NCI-H2029 treated with DMSO at 0.1 percent for 48 hours (cell line): ENCODE measurements at regions not wholly inside any gene's neighbourhood (a gene's known extent, or its start where the extent isn't known, plus 50 kb on each side); places are given as distances from the start of the nearest gene placed in this dataset.
A peak's percentile ranks its signal among the peaks of the same experiment; 100 is the strongest.
"Not testable (repeated sequence)": the region's sequence is repeated elsewhere in the genome, so short reads cannot be mapped to it uniquely, and the experiment has no call there.

Experiments
- DNase-seq: peaks from one replicate; lab custom pipeline; 2025; lab: John Stamatoyannopoulos, UW

DNA sequence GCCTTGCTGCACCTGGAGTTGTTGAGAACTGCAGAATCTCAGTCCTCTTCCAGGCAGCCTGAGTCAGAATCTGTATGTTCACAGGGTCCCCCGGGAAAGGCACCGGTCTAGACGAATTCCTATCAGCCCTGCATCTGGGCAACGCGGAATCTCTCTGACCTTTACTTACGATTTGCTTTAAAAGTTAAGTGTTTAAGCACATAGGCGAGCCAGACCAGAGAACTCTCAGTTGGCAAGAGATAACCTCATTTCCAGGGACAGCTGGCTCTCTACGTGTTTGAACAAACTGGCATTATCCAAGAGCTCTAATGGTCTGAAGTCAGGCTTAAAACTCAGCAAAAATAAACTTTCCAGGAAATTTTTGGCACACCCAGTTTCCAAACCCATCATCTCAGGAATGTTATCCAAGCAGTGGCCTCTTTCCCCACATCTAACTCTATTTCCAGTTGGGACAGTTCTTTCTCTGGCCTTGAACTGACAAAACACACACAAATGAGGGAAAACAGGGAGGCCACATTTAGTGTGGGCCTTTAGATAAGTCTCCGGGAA is 53.4 kb downstream of the HES1 start:
- DNase-seq, result peak; percentile 19

DNA sequence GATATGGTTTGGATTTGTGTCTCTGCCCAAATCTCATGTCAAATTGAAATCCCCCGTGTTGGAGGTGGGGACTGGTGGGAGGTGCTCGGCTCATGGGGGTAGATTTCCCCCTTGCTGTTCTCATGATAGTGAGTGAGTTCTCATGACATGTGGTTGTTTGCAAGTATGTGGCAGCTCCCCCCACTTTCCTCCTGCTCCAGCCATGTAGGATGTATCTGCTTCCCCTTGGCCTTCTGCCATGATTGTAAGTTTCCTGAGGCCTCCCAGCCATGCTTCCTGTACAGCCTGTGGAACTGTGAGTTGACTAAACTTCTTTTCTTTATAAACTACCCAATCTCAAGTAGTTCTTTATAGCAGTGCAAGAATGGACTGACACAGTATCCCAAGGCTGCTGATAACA is 55.9 kb downstream of the HES1 start:
- DNase-seq, result not testable (repeated sequence)

DNA sequence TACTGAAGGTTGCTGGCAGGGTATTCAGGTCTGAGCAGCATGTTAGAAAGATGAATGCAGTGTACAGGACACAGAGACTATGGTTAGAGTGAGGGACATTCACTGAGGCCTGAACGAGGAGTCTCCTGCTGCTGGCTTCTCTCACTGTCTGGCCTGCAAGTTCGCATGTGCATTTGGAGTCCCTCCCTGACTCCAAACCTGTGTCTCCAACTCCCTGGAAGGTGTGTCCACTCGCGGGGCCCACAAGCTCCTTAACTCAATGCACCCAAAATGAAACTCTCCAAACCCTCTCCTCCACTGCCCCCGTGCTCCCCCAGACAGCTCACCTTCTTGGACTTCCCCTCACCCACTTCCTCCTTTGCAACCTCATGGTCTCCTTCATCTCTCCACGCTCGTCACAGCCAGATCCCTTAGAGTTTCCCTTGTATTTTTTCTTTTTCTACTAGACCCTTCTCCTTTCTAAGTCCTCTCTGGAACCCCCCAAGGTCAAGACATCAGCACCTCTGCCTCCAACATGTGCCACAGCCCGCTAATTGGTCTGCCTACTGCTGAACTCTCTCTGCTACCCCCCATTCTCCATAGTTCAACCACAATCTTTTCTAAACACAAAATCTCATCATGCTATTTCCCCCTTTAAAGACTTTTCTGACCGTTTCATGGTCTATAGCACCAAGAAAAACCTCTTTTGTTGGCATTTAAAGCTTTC is 58.3 kb downstream of the HES1 start:
- DNase-seq, result no peak

DNA sequence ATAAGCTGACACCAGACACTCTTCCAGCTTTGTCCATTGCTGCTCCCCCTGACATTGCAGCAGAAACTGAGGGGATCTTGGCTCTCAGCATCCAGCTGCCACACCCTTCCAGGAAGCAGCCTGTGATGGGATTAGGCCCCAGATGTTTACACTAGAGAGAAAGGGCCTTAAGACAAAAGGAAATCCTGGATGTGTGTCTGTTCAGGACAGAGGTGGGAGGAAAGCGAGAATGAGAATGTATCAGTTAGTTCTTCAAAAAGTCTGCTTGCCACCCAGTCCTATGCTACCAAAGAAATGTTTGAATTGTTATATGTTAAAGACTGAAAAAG is 58.8 kb downstream of the HES1 start:
- no peak for DNase-seq

- DNase-seq, result no peak
Observed at GRCh38 chr3:194195611-194196010, 59.7 kb downstream of the HES1 start.

DNA sequence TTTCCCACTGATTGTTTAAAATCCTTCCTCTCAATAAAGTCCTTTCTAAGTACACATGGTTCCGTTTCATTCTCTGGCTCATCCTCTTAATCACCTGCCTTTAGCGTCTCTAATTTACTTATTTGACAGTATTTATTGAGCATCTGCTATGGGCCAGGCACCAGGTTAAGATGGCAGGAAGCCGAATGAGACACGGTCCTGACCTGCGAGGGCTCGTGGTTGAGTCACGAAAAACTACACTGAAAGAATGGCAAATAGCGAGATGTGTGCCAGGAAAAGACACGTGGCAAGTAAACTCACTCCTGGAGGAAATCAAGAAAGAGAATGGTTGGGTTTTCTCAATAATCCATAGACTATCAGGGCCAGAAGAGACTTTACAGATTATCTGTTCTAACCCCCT is 60.9 kb downstream of the HES1 start:
- no peak for DNase-seq

DNA sequence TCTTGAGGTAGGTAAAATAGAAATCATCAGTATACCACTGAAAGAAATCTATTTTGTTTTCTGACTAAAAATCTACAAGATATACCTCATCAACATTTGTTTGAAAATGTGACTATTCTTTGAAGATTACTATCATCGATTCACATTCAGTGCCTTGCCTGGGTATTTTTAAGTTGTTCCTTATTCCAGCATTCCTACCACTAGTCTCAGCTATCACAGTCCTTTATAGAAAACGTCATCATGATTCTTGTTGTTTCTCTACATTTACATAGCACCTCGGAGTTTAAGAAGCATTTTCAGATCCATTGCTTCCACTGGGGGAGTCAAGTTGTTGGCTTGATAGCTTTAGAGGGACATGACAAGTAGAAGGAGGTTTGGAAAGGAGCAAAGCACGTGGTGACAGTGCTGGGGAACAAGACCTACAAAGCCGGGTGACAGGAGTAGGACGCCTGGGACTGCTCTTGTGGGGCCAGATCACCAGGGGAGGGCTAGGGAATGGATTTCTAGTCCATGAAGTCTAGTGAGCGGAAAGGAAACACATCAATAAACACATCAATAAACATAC is 61.5 kb downstream of the HES1 start:
- no peak for DNase-seq

GRCh38 chr3:194197981-194198695 is 62.2 kb downstream of the HES1 start:
- DNase-seq, result no peak

DNA sequence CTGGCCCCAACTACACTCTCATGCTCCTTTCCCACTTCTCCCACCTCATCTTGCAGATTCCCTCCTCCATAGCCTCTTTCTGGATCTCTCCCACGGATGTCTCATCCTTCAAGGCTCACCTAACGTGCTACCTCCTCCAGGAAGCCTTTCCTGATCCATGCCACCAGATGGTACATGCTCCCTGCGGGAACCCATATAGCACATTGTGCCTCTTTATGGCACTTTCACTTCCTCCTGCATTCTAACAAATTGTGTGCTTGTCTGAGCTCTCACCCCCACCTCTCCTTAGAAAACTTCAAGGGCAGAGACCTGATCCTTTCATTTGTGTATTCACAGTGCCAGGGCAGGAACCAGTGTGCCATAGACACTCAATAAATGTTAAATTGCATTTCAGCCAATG is 63.0 kb downstream of the HES1 start:
- DNase-seq, result no peak

DNA sequence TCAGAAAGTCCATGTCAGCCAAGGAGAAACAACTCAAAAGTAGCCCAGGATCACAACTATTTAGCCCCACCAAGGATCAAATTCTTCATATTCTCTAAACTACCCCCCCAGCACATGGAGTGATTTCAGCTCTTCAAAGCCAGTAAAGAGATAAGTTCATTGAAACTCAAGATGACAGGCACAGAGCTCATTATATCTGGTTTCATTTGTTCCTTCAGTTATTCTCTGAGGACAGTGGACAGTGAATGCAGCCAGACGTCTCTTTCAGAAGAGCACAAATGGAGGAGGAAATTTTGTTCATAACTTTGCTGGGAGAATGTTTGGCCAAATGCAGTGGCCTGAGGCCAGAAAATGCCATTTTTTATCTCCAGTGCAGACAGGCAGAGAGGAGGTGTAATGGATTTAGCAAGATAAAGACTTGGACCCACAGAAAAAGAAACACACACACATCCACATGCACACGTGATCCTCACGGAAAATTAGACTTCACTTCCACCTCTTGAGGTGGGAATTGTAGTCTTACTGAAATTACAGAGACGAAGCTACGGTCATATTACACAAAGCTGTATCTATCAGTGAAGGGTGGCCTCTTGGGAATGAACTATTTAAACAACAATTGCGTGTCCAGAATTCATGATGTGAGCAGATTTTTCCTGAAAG is 64.6 kb downstream of the HES1 start:
- DNase-seq, result no peak

DNA sequence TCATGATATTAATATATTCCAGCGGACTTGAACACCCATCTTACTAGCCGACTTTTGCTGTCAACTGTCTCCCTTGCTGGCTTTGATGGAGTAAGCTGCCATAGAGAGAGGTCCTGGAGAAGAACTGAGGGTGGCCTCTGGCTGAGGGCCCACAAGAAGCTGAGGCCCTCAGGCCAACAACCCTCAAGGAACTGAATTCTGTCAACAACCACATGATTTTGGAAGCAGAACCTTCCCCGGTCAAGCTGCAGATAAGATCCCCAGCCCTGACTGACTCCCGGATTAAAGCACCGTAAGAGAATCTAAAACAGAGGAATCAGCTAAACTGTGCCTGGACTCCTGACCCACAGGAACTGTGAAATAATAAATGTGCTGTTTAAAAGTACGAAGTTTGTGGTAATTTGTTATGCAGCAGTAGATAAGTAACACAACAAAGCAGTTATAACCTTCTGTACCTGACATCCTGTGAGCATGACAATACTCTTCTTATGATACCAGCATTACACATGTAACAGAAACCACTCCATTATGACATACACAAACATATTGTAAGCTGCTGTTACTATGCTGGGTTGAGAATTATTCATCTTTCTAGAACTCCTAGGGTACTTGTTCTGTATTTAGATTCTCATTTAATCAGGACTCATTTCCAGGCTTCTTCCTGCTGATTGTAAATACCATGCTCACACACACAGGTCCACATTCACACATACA is 66.2 kb downstream of the HES1 start:
- no peak for DNase-seq

- DNase-seq, result no peak
Observed at GRCh38 chr3:194203482-194204041, 67.6 kb downstream of the HES1 start.

GRCh38 chr3:194204042-194204987 is 68.4 kb downstream of the HES1 start:
- DNase-seq, result no peak

DNA sequence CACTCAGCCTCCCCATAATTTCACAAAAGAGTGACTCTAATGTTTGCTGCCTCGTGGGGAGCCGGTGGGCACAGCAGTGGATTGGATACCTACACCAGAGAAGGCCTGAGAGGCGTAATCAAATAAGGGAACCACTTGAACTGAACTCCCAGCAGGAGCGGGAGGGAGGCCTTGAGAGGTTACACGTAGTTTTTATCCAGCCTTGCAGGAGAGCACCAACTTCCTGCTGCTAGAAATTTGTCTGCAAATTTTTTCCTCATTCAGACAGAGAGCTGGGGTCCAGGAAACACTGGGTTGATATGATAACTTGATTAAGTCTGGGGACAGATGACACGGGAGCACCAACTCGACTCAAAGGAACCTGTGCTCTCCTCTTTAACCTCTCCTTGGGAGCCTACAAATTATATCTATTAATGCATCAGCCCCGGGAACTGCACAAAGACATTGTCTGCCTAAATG is 69.8 kb downstream of the HES1 start:
- DNase-seq, result peak; percentile 71

DNA sequence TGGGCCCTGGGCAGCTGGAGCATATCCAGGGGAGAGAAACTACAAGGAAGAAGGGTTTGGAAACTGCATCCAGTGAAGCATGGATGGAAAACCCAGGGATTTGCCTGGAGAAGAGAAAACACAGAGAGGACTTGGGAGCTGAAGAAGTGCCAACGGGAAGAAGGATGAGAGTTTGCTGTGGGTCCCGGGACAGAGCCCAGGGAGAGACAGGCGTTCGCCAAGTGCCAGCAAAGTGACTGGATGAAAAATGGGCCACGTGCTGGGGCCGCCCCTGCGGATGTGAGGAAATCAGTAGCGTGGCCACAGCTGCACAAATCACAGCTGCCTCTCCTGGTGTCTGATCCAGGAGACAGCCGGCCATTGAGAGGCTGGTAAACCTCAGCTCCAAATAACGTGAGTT is 70.4 kb downstream of the HES1 start:
- DNase-seq, result no peak

- DNase-seq, result no peak
Observed at GRCh38 chr3:194208709-194209108, 72.8 kb downstream of the HES1 start.

DNA sequence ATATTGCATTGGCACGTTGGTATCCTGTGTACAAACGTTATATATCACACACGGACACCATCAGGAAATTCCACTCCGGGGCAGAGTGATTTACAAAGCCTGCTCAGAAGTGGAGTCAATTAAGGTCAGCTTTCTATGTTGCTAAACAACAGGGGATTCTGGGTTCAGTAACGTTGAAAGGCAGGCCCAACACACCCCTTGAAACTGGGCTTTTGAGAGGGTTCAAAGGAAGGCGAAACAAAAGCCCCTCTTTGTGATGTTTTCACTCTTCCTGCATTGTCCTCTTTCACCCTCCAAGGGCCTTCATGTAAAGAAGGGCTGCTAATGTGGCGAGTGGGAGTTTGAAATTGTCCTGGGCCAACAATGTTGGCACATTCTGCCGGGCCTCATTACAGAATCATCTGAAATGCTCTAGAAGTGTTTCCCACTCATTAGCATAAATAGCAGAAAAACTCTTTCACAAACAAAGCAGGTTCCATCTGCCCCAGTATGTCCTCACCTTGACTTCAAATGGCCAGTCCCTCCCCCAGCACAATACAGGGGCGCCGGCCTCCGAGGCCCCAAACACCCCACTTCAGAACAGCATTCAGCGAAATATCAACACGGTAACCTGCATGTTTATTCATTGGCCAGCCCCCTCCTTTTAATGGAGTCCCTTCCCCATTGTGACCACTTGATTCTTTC is 76.4 kb downstream of the HES1 start:
- DNase-seq, result no peak

- no peak for DNase-seq
Observed at GRCh38 chr3:194212845-194213331, 76.9 kb downstream of the HES1 start.

DNA sequence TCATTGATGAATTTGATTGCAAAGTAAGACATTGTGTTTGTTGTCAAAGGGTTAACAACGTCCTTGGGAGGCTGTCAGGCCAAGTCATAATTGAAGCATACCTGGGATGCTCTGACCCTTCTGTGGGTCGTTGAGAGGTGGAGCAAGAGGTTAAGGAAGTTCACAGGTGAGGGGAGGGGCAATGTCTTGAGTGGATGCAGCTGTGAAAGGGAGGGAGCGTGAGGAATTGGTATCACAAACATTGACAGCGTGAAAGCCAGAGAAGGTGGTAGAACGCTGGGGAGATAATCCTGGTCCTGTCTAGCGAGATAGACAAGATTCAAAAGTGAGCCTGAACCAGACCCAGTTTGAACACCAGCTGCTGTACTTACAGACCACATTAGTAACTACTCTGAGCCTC is 79.4 kb downstream of the HES1 start:
- DNase-seq, result no peak
